Sigmoid colon (tissue), 6 donors: ENCODE measurements at regions not wholly inside any gene's neighbourhood (a gene's known extent, or its start where the extent isn't known, plus 50 kb on each side); places are given as distances from the start of the nearest gene placed in this dataset.

Experiments used
- DNase-seq: peaks from one replicate; pipeline ENCODE4 v3.0.0-alpha.2; 2019
- H3K27ac ChIP-seq, 4 donors: fragments of 200-600 bp; sonication (generic); one replicate each; pipeline ENCODE4 v1.5.1; 2016 to 2019; ENCODE audit warnings: mild to moderate bottlenecking in 1 of 4
- H3K27me3 ChIP-seq, 3 donors: fragments of 200-600 bp; sonication (generic); one replicate each; pipeline ENCODE4 v1.5.1; 2019; ENCODE audit warnings: mild to moderate bottlenecking in 1 of 3
- H3K36me3 ChIP-seq, 4 donors: fragments of 200-600 bp; sonication (generic); one replicate each; pipeline ENCODE4 v1.5.1; 2016 to 2019
- H3K4me1 ChIP-seq, 4 donors: fragments of 200-600 bp; sonication (generic); one replicate each; pipeline ENCODE4 v1.5.1; 2017 to 2019
- H3K4me3 ChIP-seq, 4 donors: fragments of 200-600 bp; sonication (generic); one replicate each; pipeline ENCODE4 v1.5.1; 2017 to 2019; ENCODE audit warnings: mild to moderate bottlenecking in 2 of 4, moderate library complexity in 1 of 4
- H3K9me3 ChIP-seq, 4 donors: fragments of 200-600 bp in 3 of 4; sonication (generic) in 3 of 4; one replicate each; pipeline versions ENCODE4 v1.5.1 to v1.6.1; 2013 to 2019
- EP300 ChIP-seq, 4 donors: sonication (generic); formaldehyde crosslinking; IDR thresholded peaks; one replicate each; pipeline ENCODE4 v1.6.1; 2017; ENCODE audit warnings: antibody characterized with exemption in 4 of 4
- POLR2A ChIP-seq, 2 donors: fragments of 450-650 bp; IDR thresholded peaks; one replicate each; pipeline ENCODE4 v1.6.1; 2016; ENCODE audit warnings: antibody characterized with exemption in 2 of 2, mild to moderate bottlenecking in 2 of 2, moderate library complexity in 2 of 2
- POLR2AphosphoS5 ChIP-seq, 4 donors: sonication (generic); formaldehyde crosslinking; IDR thresholded peaks; one replicate each; pipeline ENCODE4 v1.6.1; 2017; ENCODE audit warnings: antibody characterized with exemption in 4 of 4
- WGBS, 2 donors: extraction: QIAGEN DNeasy Blood & Tissue Kit; methylation state at CpG; one replicate each; pipeline ENCODE4 v1.1.7; 2013; 5-methylcytosine and 5-hydroxymethylcytosine counted together
- intact Hi-C: fragments of 100-400 bp; cut with DNase I; formaldehyde crosslinking; loops from one replicate; pipeline ENCODE4 v1.15.1; 2023
- TF ChIP-seq, protein P1 (sequence below), 4 experiments: fragments of 450-650 bp in 3 of 4; fragments of 200-600 bp in 1 of 4; IDR thresholded peaks; one replicate each; pipeline ENCODE4 v1.5.1; 2016 to 2019; ENCODE audit warnings: antibody characterized with exemption in 4 of 4, mild to moderate bottlenecking in 3 of 4, moderate library complexity in 2 of 4
- donor health status: healthy with polysubstance abuse.
- donor health status: healthy.

DNA sequence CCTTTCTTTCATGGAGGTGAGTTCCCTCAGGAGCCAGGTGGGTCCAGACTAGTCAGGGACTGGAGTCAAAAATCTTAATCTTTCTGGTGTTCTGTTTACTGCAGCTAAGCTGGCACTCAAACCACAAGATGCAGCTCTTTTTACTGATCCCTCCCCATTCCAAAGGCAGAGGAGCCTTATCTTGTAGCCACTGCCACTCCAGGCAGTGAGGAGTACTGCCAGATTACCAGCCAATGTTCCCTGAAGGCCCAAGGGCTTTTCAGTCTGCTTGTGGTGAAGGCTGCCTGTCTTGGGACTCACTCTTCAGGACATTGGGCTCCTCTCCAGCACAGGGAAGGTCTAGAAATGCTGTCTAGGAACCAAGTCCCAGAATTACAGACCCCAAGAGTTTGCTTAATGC is 490.4 kb upstream of the ADGRB3 start:
- H3K4me3 ChIP-seq = no peak overlapping the region
- H3K27me3 ChIP-seq = no peaks in the 10 kb centered on the region
- H3K9me3 ChIP-seq = peaks cover 0 to 6% (median 0%) of the 10 kb centered on the region in 4 donors
- intact Hi-C loops = no loop called here
- no peaks in the 10 kb centered on the region for H3K4me1 ChIP-seq
- no peak overlapping the region for H3K27ac ChIP-seq
- DNase-seq = no peak
- no peaks in the 10 kb centered on the region for H3K36me3 ChIP-seq
- TF ChIP-seq POLR2A (IDR thresholded peaks at IDR 0.05) (no peak), POLR2AphosphoS5 (IDR thresholded peaks at IDR 0.05) (no peak), EP300 (IDR thresholded peaks at IDR 0.05) (no peak)
- TF ChIP-seq, protein P1, sequence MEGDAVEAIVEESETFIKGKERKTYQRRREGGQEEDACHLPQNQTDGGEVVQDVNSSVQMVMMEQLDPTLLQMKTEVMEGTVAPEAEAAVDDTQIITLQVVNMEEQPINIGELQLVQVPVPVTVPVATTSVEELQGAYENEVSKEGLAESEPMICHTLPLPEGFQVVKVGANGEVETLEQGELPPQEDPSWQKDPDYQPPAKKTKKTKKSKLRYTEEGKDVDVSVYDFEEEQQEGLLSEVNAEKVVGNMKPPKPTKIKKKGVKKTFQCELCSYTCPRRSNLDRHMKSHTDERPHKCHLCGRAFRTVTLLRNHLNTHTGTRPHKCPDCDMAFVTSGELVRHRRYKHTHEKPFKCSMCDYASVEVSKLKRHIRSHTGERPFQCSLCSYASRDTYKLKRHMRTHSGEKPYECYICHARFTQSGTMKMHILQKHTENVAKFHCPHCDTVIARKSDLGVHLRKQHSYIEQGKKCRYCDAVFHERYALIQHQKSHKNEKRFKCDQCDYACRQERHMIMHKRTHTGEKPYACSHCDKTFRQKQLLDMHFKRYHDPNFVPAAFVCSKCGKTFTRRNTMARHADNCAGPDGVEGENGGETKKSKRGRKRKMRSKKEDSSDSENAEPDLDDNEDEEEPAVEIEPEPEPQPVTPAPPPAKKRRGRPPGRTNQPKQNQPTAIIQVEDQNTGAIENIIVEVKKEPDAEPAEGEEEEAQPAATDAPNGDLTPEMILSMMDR (IDR thresholded peaks at IDR 0.05) = no peak

- no peak for DNase-seq
- Histone ChIP-seq H3K36me3 (no peaks in the 10 kb centered on the region), H3K27me3 (no peaks in the 10 kb centered on the region), H3K9me3 (peaks cover 0 to 10% (median 0%) of the 10 kb centered on the region in 4 donors), H3K4me1 (no peaks in the 10 kb centered on the region), H3K4me3 (no peak overlapping the region), H3K27ac (no peak overlapping the region)
- intact Hi-C loops = no loop called here
- 82 to 85% methylated on average over 1 of the region's 1 CpG for WGBS, 2 donors
- TF ChIP-seq EP300 (IDR thresholded peaks at IDR 0.05) (no peak), POLR2AphosphoS5 (IDR thresholded peaks at IDR 0.05) (no peak), POLR2A (IDR thresholded peaks at IDR 0.05) (no peak)
- TF ChIP-seq, protein P1 (IDR thresholded peaks at IDR 0.05) = no peak
Observed at GRCh38 chr6:68141190-68141589, 493.9 kb upstream of the ADGRB3 start.

GRCh38 chr6:68139130-68139529 is 496.0 kb upstream of the ADGRB3 start:
- no peak for DNase-seq
- 27 to 41% methylated on average over 1 of the region's 1 CpG for WGBS, 2 donors
- H3K27ac ChIP-seq = no peak overlapping the region

DNA sequence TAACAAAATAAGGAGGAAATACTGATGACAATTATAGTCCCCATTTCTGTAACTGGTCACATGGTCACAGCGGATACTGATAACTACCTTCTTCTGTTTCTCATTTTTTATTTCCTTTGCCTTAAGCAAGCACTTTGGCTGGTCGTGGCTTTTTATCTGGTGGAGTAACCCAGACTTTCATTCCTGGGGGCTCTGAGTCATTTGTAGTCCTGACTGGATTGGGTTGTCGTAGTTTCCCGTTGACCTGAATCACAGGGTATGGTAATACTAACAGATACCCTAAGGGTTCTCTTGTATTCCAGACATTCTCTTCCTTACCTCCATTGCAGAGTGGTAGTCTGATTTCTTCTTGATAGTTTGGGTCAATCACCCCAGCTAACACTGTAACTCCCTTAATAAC is 500.3 kb upstream of the ADGRB3 start:
- DNase-seq = no peak
- intact Hi-C loops = no loop called here
- WGBS, 2 donors = 80 to 88% methylated on average over 4 of the region's 4 CpGs
- Histone ChIP-seq H3K4me3 (no peak overlapping the region), H3K4me1 (no peaks in the 10 kb centered on the region), H3K27ac (no peak overlapping the region), H3K36me3 (no peaks in the 10 kb centered on the region), H3K27me3 (no peaks in the 10 kb centered on the region), H3K9me3 (peaks cover 0 to 3% (median 0%) of the 10 kb centered on the region in 4 donors)
- no peak for TF ChIP-seq EP300 (IDR thresholded peaks at IDR 0.05)
- TF ChIP-seq POLR2A (IDR thresholded peaks at IDR 0.05) = no peak
- TF ChIP-seq, protein P1 (IDR thresholded peaks at IDR 0.05) = no peak
- no peak for TF ChIP-seq POLR2AphosphoS5 (IDR thresholded peaks at IDR 0.05)

More at GRCh38 chr6:68139130-68139529, 496.0 kb upstream of the ADGRB3 start:
- no peaks in the 10 kb centered on the region for H3K27me3 ChIP-seq
- no peaks in the 10 kb centered on the region for H3K4me1 ChIP-seq
- H3K36me3 ChIP-seq = no peaks in the 10 kb centered on the region
- H3K9me3 ChIP-seq = peaks cover 0 to 7% (median 0%) of the 10 kb centered on the region in 4 donors
- TF ChIP-seq, protein P1 (IDR thresholded peaks at IDR 0.05) = no peak
- no peak for TF ChIP-seq EP300 (IDR thresholded peaks at IDR 0.05)
- TF ChIP-seq POLR2A (IDR thresholded peaks at IDR 0.05) = no peak
- no peak for TF ChIP-seq POLR2AphosphoS5 (IDR thresholded peaks at IDR 0.05)
- no peak overlapping the region for H3K4me3 ChIP-seq
- intact Hi-C loops = no loop called here

- no peaks in the 10 kb centered on the region for H3K9me3 ChIP-seq
- H3K4me1 ChIP-seq = no peaks in the 10 kb centered on the region
- no peaks in the 10 kb centered on the region for H3K36me3 ChIP-seq
- no peak overlapping the region for H3K4me3 ChIP-seq
- DNase-seq = no peak
- no peaks in the 10 kb centered on the region for H3K27me3 ChIP-seq
- no peak overlapping the region for H3K27ac ChIP-seq
- intact Hi-C loops = no loop called here
- 65 to 73% methylated on average over 2 of the region's 2 CpGs for WGBS, 2 donors
- TF ChIP-seq, protein P1 (IDR thresholded peaks at IDR 0.05) = no peak
- TF ChIP-seq POLR2A (IDR thresholded peaks at IDR 0.05) (no peak), EP300 (IDR thresholded peaks at IDR 0.05) (no peak), POLR2AphosphoS5 (IDR thresholded peaks at IDR 0.05) (no peak)
Observed at GRCh38 chr6:68128211-68128610, 506.9 kb upstream of the ADGRB3 start.
